HEK293T (cell line): ENCODE measurements at regions not wholly inside any gene's neighbourhood (a gene's known extent, or its start where the extent isn't known, plus 50 kb on each side); places are given as distances from the start of the nearest gene placed in this dataset.

Experiments
- CTBP1 ChIP-seq: fragments of 450-650 bp; IDR thresholded peaks from 2 replicates; pipeline ENCODE4 v1.6.1; 2016; ENCODE audit warnings: borderline replicate concordance
- FOXK2 ChIP-seq: fragments of 450-650 bp; IDR thresholded peaks from 2 replicates; pipeline ENCODE4 v1.6.1; 2016; ENCODE audit warnings: mild to moderate bottlenecking
- SP1 ChIP-seq: fragments of 450-650 bp; IDR thresholded peaks from 2 replicates; pipeline ENCODE4 v1.6.1; 2017
- TARDBP ChIP-seq: fragments of 450-650 bp; IDR thresholded peaks from 2 replicates; pipeline ENCODE4 v1.6.1; 2016

DNA sequence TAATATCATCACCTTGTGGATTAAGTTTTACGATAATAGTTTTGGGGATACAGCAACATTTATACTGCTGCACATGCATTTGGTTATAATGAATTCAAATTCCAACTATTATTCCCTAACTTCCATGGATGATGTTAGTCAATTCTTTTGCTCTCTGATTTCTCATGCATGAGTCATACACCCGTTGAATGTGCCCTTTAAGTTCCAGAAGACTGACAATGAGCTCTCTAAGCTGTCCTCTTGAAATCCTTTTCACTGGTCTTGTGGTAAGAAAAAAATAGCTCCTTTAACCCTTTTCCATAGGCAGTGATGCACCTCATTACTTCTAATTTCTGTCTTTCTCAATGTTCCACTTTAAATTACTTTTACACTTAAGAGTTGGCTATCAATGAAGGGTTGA, 1095.2 kb upstream of the POU3F4 start:
- TF ChIP-seq TARDBP (no peak), FOXK2 (no peak), CTBP1 (no peak), SP1 (no peak)
